Left colon (tissue), 2 donors: ENCODE measurements at regions not wholly inside any gene's neighbourhood (a gene's known extent, or its start where the extent isn't known, plus 50 kb on each side); places are given as distances from the start of the nearest gene placed in this dataset.

ENCODE experiments used
- ATAC-seq: fragments of 200-7000 bp; cut with Tn5 transposase; one replicate; pipeline ENCODE4 v1.9.1; 2020; ENCODE audit warnings: mild to moderate bottlenecking, moderate library complexity
- DNase-seq, 2 donors: peaks; one replicate each; pipeline ENCODE4 v3.0.0-alpha.2; 2020
- intact Hi-C, 2 donors: fragments of 100-400 bp; cut with DNase I in 1 of 2; cut with micrococcal nuclease in 1 of 2; formaldehyde crosslinking; loops; one replicate each; pipeline versions ENCODE4 v1.11.2 to v1.14.0; 2022; cut with DNase I, micrococcal nuclease
- donor health status: DM: no; HTN: no; CAD: no.
- donor health status: DM: yes; HTN: yes; CAD: no.

DNA sequence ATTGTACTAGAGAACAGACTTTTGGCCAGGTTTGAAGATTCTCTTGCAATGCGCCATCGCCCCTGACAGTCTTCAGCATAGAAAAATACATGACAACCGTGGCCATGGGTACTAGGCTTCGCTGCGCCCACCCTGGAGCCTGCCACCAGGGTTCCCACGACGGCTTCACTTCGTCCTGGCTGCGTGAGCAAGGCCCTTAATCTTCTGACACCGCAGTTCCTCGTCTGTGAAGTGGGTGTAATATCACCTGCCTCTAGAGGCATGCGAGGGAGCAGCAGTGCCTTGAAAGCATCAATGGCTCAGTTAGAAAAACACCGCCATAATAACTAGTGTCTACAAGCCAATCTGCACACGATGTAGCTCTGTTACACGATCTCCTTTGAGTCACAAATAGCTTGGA lies 175.2 kb upstream of the HS6ST1 start:
- intact Hi-C loops: no loop called here
- no peak for ATAC-seq
- DNase-seq: no peak

- intact Hi-C loops: no loop called here
- ATAC-seq (no peak), DNase-seq (no peak)
Measured at GRCh38 chr2:128494307-128494639, 175.6 kb upstream of the HS6ST1 start.

- DNase-seq (no peak), ATAC-seq (no peak)
- intact Hi-C loops: no loop called here
Measured at GRCh38 chr2:128494640-128495321, 176.1 kb upstream of the HS6ST1 start.

GRCh38 chr2:128495996-128496547 lies 177.4 kb upstream of the HS6ST1 start:
- ATAC-seq: no peak
- intact Hi-C loops: no loop called here
- no peak for DNase-seq

DNA sequence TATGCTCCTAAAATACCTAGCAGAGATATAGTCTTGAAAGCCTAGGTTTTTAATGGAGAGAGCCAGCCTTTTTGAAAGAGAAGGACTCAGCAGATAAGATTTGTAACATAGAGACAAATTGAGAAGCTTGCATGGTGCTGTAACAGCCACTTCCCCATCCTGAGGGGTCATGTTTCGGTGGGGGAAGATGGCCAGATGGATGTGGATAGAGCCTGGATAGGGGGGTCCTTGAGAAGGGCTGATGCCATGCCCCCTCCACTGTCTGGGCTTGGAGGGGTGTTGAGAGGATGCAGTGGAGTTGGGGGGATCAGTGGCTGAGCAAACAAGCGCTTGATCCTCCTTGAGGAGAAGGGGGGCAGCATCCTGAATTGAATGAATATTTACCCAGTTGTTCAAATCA lies 178.0 kb upstream of the HS6ST1 start:
- intact Hi-C loops: no loop called here
- ATAC-seq: no peak

GRCh38 chr2:128497461-128497860 lies 178.8 kb upstream of the HS6ST1 start:
- no peak for DNase-seq
- intact Hi-C loops: no loop called here
- ATAC-seq: no peak

More for the DNA sequence above, 178.0 kb upstream of the HS6ST1 start:
- no peak for DNase-seq

GRCh38 chr2:128498086-128498485 lies 179.4 kb upstream of the HS6ST1 start:
- DNase-seq: no peak
- intact Hi-C loops: no loop called here
- no peak for ATAC-seq

GRCh38 chr2:128498589-128498988 lies 179.9 kb upstream of the HS6ST1 start:
- intact Hi-C loops: no loop called here
- no peak for ATAC-seq
- no peak for DNase-seq

GRCh38 chr2:128499367-128500137 lies 180.9 kb upstream of the HS6ST1 start:
- ATAC-seq (no peak), DNase-seq (no peak)
- intact Hi-C loops: no loop called here

- DNase-seq (no peak), ATAC-seq (no peak)
- intact Hi-C loops: no loop called here
Measured at GRCh38 chr2:128500138-128500800, 181.6 kb upstream of the HS6ST1 start.

- DNase-seq (no peak), ATAC-seq (no peak)
- intact Hi-C loops: no loop called here
Measured at GRCh38 chr2:128501006-128501690, 182.5 kb upstream of the HS6ST1 start.

DNA sequence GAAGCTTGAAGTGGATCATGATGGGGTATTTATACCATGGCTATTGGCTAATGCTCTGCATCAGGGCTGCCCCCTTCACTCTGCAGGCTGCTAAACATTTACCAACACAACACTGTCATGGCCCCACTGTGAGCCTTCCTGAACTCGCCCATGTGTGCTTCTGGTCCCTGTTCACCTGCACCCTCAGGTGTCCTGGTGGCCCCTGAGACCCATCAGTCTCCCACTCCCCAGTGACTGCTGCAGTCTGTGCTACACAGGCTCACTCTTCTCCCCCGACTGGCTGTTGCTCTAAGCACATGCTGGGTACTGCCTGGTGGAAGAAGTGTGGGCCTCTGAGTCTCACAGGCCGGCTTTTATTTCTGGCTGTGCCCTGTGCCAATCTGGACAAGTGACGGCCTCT lies 183.0 kb upstream of the HS6ST1 start:
- DNase-seq (no peak), ATAC-seq (no peak)
- intact Hi-C loops: no loop called here

GRCh38 chr2:128502200-128502599 lies 183.5 kb upstream of the HS6ST1 start:
- no peak for ATAC-seq

GRCh38 chr2:128502638-128503246 lies 184.1 kb upstream of the HS6ST1 start:
- DNase-seq (no peak), ATAC-seq (no peak)
- intact Hi-C loops: no loop called here

More at GRCh38 chr2:128502200-128502599, 183.5 kb upstream of the HS6ST1 start:
- DNase-seq: no peak
- intact Hi-C loops: no loop called here

DNA sequence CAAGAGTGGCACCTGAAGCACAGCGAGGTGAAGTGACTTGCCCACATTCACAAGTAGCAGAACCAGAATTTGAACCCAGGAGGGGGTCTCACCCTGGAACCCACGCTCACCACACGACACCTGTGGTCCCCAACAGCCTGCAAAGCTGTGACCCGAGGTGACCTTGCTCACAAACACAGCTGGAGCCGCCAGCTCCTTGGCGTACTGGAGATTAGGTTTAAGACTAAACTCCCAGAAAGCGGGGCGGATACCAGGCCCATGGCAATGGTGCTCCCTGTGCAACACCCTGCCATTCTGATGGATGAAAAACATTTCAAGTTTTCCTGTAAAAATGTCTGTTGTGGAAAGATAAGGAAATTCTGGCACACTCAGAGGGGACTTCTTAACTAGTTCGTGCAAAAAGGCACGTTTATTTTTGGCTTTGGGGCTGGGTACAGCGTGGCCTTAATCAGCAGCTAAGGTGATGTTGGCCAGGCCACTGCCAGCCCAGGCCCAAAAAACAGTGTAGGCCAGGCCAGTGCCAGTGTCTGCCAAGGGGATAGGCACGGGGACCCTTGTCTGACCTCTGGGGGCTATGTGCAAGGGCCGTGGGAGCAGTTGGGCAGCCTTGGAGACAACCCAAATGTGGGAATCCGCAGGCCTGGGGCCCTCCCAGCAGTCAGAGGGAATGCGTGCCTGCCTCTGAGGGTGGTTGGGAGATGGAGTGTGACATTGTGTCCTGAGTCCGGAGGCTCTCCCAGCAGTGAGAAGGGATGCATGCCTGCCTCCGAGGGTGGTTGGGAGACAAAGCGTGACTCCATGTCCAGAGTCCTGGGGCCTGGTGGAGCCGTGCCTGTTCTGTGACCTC lies 185.0 kb upstream of the HS6ST1 start:
- no peak for ATAC-seq
- no peak for DNase-seq
- intact Hi-C loops: no loop called here

GRCh38 chr2:128504246-128505149 lies 185.8 kb upstream of the HS6ST1 start:
- intact Hi-C loops: no loop called here
- DNase-seq: no peak
- no peak for ATAC-seq

- ATAC-seq (no peak), DNase-seq (no peak)
- intact Hi-C loops: no loop called here
Measured at GRCh38 chr2:128505150-128505490, 186.5 kb upstream of the HS6ST1 start.
